Osteoblast (primary cell): ENCODE measurements at regions not wholly inside any gene's neighbourhood (a gene's known extent, or its start where the extent isn't known, plus 50 kb on each side); places are given as distances from the start of the nearest gene placed in this dataset.

Source experiments
- DNase-seq: peaks from one replicate; pipeline ENCODE4 v3.0.0; 2011; ENCODE audit warnings: low spot score, mixed read lengths; ENCODE audit not compliant: insufficient read length; ENCODE audit errors: missing footprints
- H2AFZ ChIP-seq: 2 replicates; pipeline ENCODE4 v1.6.0; 2011; ENCODE audit warnings: mild to moderate bottlenecking, low read length
- H3K27ac ChIP-seq: 2 replicates; pipeline ENCODE4 v1.5.1; 2011; ENCODE audit warnings: mild to moderate bottlenecking, low read depth, low read length, moderate library complexity
- H3K27me3 ChIP-seq: 2 replicates; pipeline ENCODE4 v1.6.0; 2012; ENCODE audit warnings: mild to moderate bottlenecking, control low read depth, inconsistent platforms, low read length, moderate library complexity; ENCODE audit not compliant: insufficient read depth
- H3K36me3 ChIP-seq: 2 replicates; pipeline ENCODE4 v1.5.1; 2011; ENCODE audit warnings: mild to moderate bottlenecking, low read length, control low read depth, moderate library complexity; ENCODE audit not compliant: insufficient read depth
- H3K4me1 ChIP-seq: 2 replicates; pipeline ENCODE4 v1.5.1; 2011; ENCODE audit warnings: mild to moderate bottlenecking, low read length, control low read depth, moderate library complexity; ENCODE audit not compliant: insufficient read depth
- H3K4me2 ChIP-seq: 2 replicates; pipeline ENCODE4 v1.6.0; 2011; ENCODE audit warnings: mild to moderate bottlenecking, low read length; ENCODE audit not compliant: insufficient read depth
- H3K4me3 ChIP-seq: fragments of 200-600 bp; sonication (generic); 3 replicates; pipeline ENCODE4 v1.5.1; 2012; ENCODE audit warnings: mild to moderate bottlenecking, low read length, inconsistent platforms; ENCODE audit not compliant: insufficient read depth
- H3K79me2 ChIP-seq: 2 replicates; pipeline ENCODE4 v1.6.0; 2012; ENCODE audit warnings: mild to moderate bottlenecking, low read length, control low read depth, inconsistent platforms; ENCODE audit not compliant: insufficient read depth
- H3K9me3 ChIP-seq: 2 replicates; pipeline ENCODE4 v1.5.1; 2011; ENCODE audit warnings: low read depth, low read length, control low read depth
- H4K20me1 ChIP-seq: 2 replicates; pipeline ENCODE4 v1.6.0; 2012; ENCODE audit warnings: mild to moderate bottlenecking, low read length, control low read depth; ENCODE audit not compliant: insufficient read depth
- CTCF ChIP-seq: IDR thresholded peaks from 2 replicates; pipeline ENCODE4 v1.5.1; 2011; ENCODE audit warnings: mild to moderate bottlenecking, low read depth, low read length, moderate library complexity; ENCODE audit errors: extremely low read depth

GRCh38 chrX:20374450-20374849 is 107.7 kb upstream of the RPS6KA3 start:
- no peaks in the 10 kb centered on the region for H3K36me3 ChIP-seq
- no peak overlapping the region for H3K4me3 ChIP-seq
- H3K27me3 ChIP-seq: no peaks in the 10 kb centered on the region
- H3K4me2 ChIP-seq: no peak overlapping the region
- no peaks in the 10 kb centered on the region for H4K20me1 ChIP-seq
- H3K27ac ChIP-seq: no peak overlapping the region
- no peaks in the 10 kb centered on the region for H3K9me3 ChIP-seq
- no peak overlapping the region for H2AFZ ChIP-seq
- TF ChIP-seq CTCF: no peak
- H3K79me2 ChIP-seq: no peaks in the 10 kb centered on the region
- H3K4me1 ChIP-seq: peaks cover 6% of the 10 kb centered on the region
- DNase-seq: no peak

GRCh38 chrX:20373063-20373462 is 106.4 kb upstream of the RPS6KA3 start:
- DNase-seq: no peak
- H3K9me3 ChIP-seq: no peaks in the 10 kb centered on the region

GRCh38 chrX:20372533-20372932 is 105.8 kb upstream of the RPS6KA3 start:
- Histone ChIP-seq H3K9me3 (no peaks in the 10 kb centered on the region), H3K4me3 (no peak overlapping the region), H3K36me3 (no peaks in the 10 kb centered on the region), H3K79me2 (no peaks in the 10 kb centered on the region), H2AFZ (no peak overlapping the region), H3K4me2 (no peak overlapping the region), H4K20me1 (no peaks in the 10 kb centered on the region), H3K27ac (no peak overlapping the region), H3K27me3 (no peaks in the 10 kb centered on the region), H3K4me1 (peaks cover 3% of the 10 kb centered on the region)
- TF ChIP-seq CTCF: no peak
- DNase-seq: peak; percentile 52

More at GRCh38 chrX:20373063-20373462, 106.4 kb upstream of the RPS6KA3 start:
- no peaks in the 10 kb centered on the region for H3K27me3 ChIP-seq
- H3K4me2 ChIP-seq: no peak overlapping the region
- no peak overlapping the region for H3K4me3 ChIP-seq
- H3K36me3 ChIP-seq: no peaks in the 10 kb centered on the region
- H2AFZ ChIP-seq: no peak overlapping the region
- no peaks in the 10 kb centered on the region for H4K20me1 ChIP-seq
- H3K27ac ChIP-seq: no peak overlapping the region
- no peaks in the 10 kb centered on the region for H3K79me2 ChIP-seq
- peaks cover 5% of the 10 kb centered on the region for H3K4me1 ChIP-seq
- TF ChIP-seq CTCF: no peak

GRCh38 chrX:20369468-20369867 is 102.8 kb upstream of the RPS6KA3 start:
- Histone ChIP-seq H3K79me2 (no peaks in the 10 kb centered on the region), H3K4me3 (no peak overlapping the region), H3K27ac (no peak overlapping the region), H4K20me1 (no peaks in the 10 kb centered on the region), H3K4me1 (peaks cover 3% of the 10 kb centered on the region), H3K36me3 (no peaks in the 10 kb centered on the region), H3K27me3 (no peaks in the 10 kb centered on the region), H2AFZ (no peak overlapping the region), H3K9me3 (no peaks in the 10 kb centered on the region), H3K4me2 (no peak overlapping the region)
- no peak for TF ChIP-seq CTCF
- DNase-seq: no peak
